Right ventricle myocardium inferior (tissue), 1 donor: ENCODE measurements at regions not wholly inside any gene's neighbourhood (a gene's known extent, or its start where the extent isn't known, plus 50 kb on each side); places are given as distances from the start of the nearest gene placed in this dataset.

Experiments used
- ATAC-seq: fragments of 200-7000 bp; cut with Tn5 transposase; one replicate; pipeline ENCODE4 v1.9.1; 2020; ENCODE audit warnings: mild to moderate bottlenecking, moderate library complexity
- DNase-seq: peaks from one replicate; pipeline ENCODE4 v3.0.0; 2021; ENCODE audit errors: missing footprints
- intact Hi-C: fragments of 100-400 bp; cut with DNase I; formaldehyde crosslinking; loops from one replicate; pipeline ENCODE4 v1.11.0; 2022
- donor health status: DM: no; HTN: yes; CAD: no; lungs with severe emphysema.

DNA sequence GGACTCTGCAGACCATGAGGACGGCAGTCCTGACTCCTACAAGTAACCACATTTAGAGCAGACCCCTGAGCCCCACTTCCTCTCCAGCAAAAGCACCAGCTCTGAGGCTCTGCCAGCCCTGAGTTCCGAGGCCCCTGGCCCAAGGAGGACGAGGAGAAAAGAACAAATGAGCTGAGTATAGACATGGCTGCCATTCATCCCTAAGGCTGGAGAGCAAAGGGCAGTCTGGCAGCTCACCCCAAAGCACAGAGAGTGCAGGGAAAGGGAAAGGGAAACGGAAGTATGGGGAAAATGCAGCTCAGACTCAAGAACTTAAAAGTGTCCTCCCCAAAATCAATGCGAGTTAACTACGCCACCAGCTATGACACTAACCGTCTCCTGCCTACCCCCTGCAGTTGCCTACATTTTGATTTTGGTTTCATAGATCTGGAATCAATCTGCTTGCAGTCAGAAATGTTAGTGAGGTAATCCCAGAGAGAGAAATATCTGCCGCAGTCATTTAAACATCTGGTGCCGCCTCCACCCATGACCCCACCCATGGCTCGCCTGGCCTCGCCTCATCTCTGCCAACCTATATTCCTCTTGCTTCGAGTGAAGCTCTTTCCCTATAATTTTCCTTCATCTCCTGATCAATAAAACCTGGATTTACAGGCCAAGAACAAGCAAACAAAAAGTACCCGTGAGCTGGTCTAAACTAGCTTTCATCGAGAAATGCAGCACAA, 49.6 kb upstream of the AFDN start:
- ATAC-seq (no peak), DNase-seq (no peak)
- intact Hi-C loops, result loop anchor here (10.0 kb wide), 1 partner anchor 108 kb away; no protein-coding TSS in a partner anchor
